ENCODE measurements at regions not wholly inside any gene's neighbourhood (a gene's known extent, or its start where the extent isn't known, plus 50 kb on each side); places are given as distances from the start of the nearest gene placed in this dataset.
"Not testable (repeated sequence)": the region's sequence is repeated elsewhere in the genome, so short reads cannot be mapped to it uniquely, and the experiment has no call there.

- Mint-ChIP-seq H3K9me3 (no peaks in the 10 kb centered on the region), H3K4me3 (peak overlapping the region; percentile 67), H3K36me3 (ENCODE audit: insufficient read depth) (peaks cover 2% of the 10 kb centered on the region), H3K27ac (ENCODE audit: low read depth) (peak overlapping the region; percentile 81), H3K27me3 (no peaks in the 10 kb centered on the region), H3K4me1 (peaks cover 12% of the 10 kb centered on the region)
- DNase-seq (ENCODE audit: low spot score in 2 of 2) (no peak), ATAC-seq (replicated peaks; ENCODE audit: extremely low read depth, poor library complexity, severe bottlenecking) (no peak)
These were observed 199.9 kb upstream of the CDKN2B start for GRCh38 chr9:22208846-22209585.

GRCh38 chr9:22210262-22210661 is 201.2 kb upstream of the CDKN2B start:
- Mint-ChIP-seq H3K27ac (ENCODE audit: low read depth) (no peak overlapping the region), H3K27me3 (no peaks in the 10 kb centered on the region), H3K36me3 (ENCODE audit: insufficient read depth) (peaks cover 2% of the 10 kb centered on the region), H3K4me3 (no peak overlapping the region), H3K9me3 (no peaks in the 10 kb centered on the region), H3K4me1 (peaks cover 12% of the 10 kb centered on the region)
- DNase-seq (ENCODE audit: low spot score in 2 of 2): no peak
- ATAC-seq (replicated peaks; ENCODE audit: extremely low read depth, poor library complexity, severe bottlenecking): no peak

- ATAC-seq (replicated peaks; ENCODE audit: extremely low read depth, poor library complexity, severe bottlenecking) (no peak), DNase-seq (ENCODE audit: low spot score in 2 of 2) (no peak)
- Mint-ChIP-seq H3K4me3 (no peak overlapping the region), H3K36me3 (ENCODE audit: insufficient read depth) (peaks cover 2% of the 10 kb centered on the region), H3K4me1 (peaks cover 12% of the 10 kb centered on the region), H3K9me3 (no peaks in the 10 kb centered on the region), H3K27ac (ENCODE audit: low read depth) (no peak overlapping the region), H3K27me3 (no peaks in the 10 kb centered on the region)
These were observed 201.8 kb upstream of the CDKN2B start for GRCh38 chr9:22210936-22211335.

- H3K27me3 Mint-ChIP-seq: no peaks in the 10 kb centered on the region
- peaks cover 12% of the 10 kb centered on the region for H3K4me1 Mint-ChIP-seq
- no peak overlapping the region for H3K4me3 Mint-ChIP-seq
- DNase-seq (ENCODE audit: low spot score in 2 of 2): no peak
- H3K27ac Mint-ChIP-seq (ENCODE audit: low read depth): no peak overlapping the region
- no peaks in the 10 kb centered on the region for H3K9me3 Mint-ChIP-seq
- ATAC-seq (replicated peaks; ENCODE audit: extremely low read depth, poor library complexity, severe bottlenecking): no peak
- H3K36me3 Mint-ChIP-seq (ENCODE audit: insufficient read depth): peaks cover 2% of the 10 kb centered on the region
These were observed 202.7 kb upstream of the CDKN2B start for GRCh38 chr9:22211588-22212360.

- DNase-seq (ENCODE audit: low spot score in 2 of 2): no peak
- no peaks in the 10 kb centered on the region for H3K9me3 Mint-ChIP-seq
These were observed 204.9 kb upstream of the CDKN2B start for GRCh38 chr9:22214021-22214420.

GRCh38 chr9:22214497-22215031 is 205.5 kb upstream of the CDKN2B start:
- no peak for ATAC-seq (replicated peaks; ENCODE audit: extremely low read depth, poor library complexity, severe bottlenecking)
- Mint-ChIP-seq H3K36me3 (ENCODE audit: insufficient read depth) (no peaks in the 10 kb centered on the region), H3K27me3 (no peaks in the 10 kb centered on the region), H3K9me3 (no peaks in the 10 kb centered on the region), H3K4me1 (no peaks in the 10 kb centered on the region), H3K4me3 (no peak overlapping the region), H3K27ac (ENCODE audit: low read depth) (no peak overlapping the region)
- no peak for DNase-seq (ENCODE audit: low spot score in 2 of 2)

More at GRCh38 chr9:22214021-22214420, 204.9 kb upstream of the CDKN2B start:
- Mint-ChIP-seq H3K4me3 (no peak overlapping the region), H3K27me3 (no peaks in the 10 kb centered on the region), H3K36me3 (ENCODE audit: insufficient read depth) (no peaks in the 10 kb centered on the region), H3K4me1 (peaks cover 5% of the 10 kb centered on the region), H3K27ac (ENCODE audit: low read depth) (no peak overlapping the region)
- no peak for ATAC-seq (replicated peaks; ENCODE audit: extremely low read depth, poor library complexity, severe bottlenecking)

GRCh38 chr9:22215521-22215920 is 206.4 kb upstream of the CDKN2B start:
- Mint-ChIP-seq H3K36me3 (ENCODE audit: insufficient read depth) (no peaks in the 10 kb centered on the region), H3K27me3 (no peaks in the 10 kb centered on the region), H3K9me3 (no peaks in the 10 kb centered on the region), H3K27ac (ENCODE audit: low read depth) (no peak overlapping the region), H3K4me3 (no peak overlapping the region), H3K4me1 (no peaks in the 10 kb centered on the region)
- ATAC-seq (replicated peaks; ENCODE audit: extremely low read depth, poor library complexity, severe bottlenecking) (no peak), DNase-seq (ENCODE audit: low spot score in 2 of 2) (no peak)

GRCh38 chr9:22216730-22217172 is 207.6 kb upstream of the CDKN2B start:
- Mint-ChIP-seq H3K4me1 (no peaks in the 10 kb centered on the region), H3K4me3 (no peak overlapping the region), H3K27me3 (no peaks in the 10 kb centered on the region), H3K27ac (ENCODE audit: low read depth) (no peak overlapping the region), H3K36me3 (ENCODE audit: insufficient read depth) (no peaks in the 10 kb centered on the region), H3K9me3 (no peaks in the 10 kb centered on the region)
- DNase-seq (ENCODE audit: low spot score in 2 of 2) (no peak), ATAC-seq (replicated peaks; ENCODE audit: extremely low read depth, poor library complexity, severe bottlenecking) (no peak)

GRCh38 chr9:22217254-22217653 is 208.1 kb upstream of the CDKN2B start:
- H3K4me1 Mint-ChIP-seq: no peaks in the 10 kb centered on the region
- no peak for DNase-seq (ENCODE audit: low spot score in 2 of 2)
- H3K4me3 Mint-ChIP-seq: no peak overlapping the region
- no peaks in the 10 kb centered on the region for H3K27me3 Mint-ChIP-seq
- ATAC-seq (replicated peaks; ENCODE audit: extremely low read depth, poor library complexity, severe bottlenecking): no peak
- no peaks in the 10 kb centered on the region for H3K36me3 Mint-ChIP-seq (ENCODE audit: insufficient read depth)
- H3K9me3 Mint-ChIP-seq: no peaks in the 10 kb centered on the region
- H3K27ac Mint-ChIP-seq (ENCODE audit: low read depth): no peak overlapping the region

- not testable (repeated sequence) for H3K27me3 Mint-ChIP-seq; H3K9me3 Mint-ChIP-seq; H3K4me1 Mint-ChIP-seq; H3K27ac Mint-ChIP-seq (ENCODE audit: low read depth); H3K4me3 Mint-ChIP-seq; DNase-seq (ENCODE audit: low spot score in 2 of 2); H3K36me3 Mint-ChIP-seq (ENCODE audit: insufficient read depth); ATAC-seq (replicated peaks; ENCODE audit: extremely low read depth, poor library complexity, severe bottlenecking)
These were observed 216.8 kb upstream of the CDKN2B start for GRCh38 chr9:22225856-22226255.

GRCh38 chr9:22227986-22228385 is 218.6 kb upstream of the DMRTA1 start:
- Mint-ChIP-seq H3K27ac (ENCODE audit: low read depth) (no peak overlapping the region), H3K4me1 (no peaks in the 10 kb centered on the region), H3K36me3 (ENCODE audit: insufficient read depth) (no peaks in the 10 kb centered on the region), H3K27me3 (peaks cover 27% of the 10 kb centered on the region), H3K4me3 (no peak overlapping the region), H3K9me3 (no peaks in the 10 kb centered on the region)
- no peak for ATAC-seq (replicated peaks; ENCODE audit: extremely low read depth, poor library complexity, severe bottlenecking)
- DNase-seq (ENCODE audit: low spot score in 2 of 2): no peak

- DNase-seq (ENCODE audit: low spot score in 2 of 2) (no peak), ATAC-seq (replicated peaks; ENCODE audit: extremely low read depth, poor library complexity, severe bottlenecking) (no peak)
- H3K4me1 Mint-ChIP-seq: no peaks in the 10 kb centered on the region
- H3K27ac Mint-ChIP-seq (ENCODE audit: low read depth): no peak overlapping the region
- H3K4me3 Mint-ChIP-seq: no peak overlapping the region
- H3K36me3 Mint-ChIP-seq (ENCODE audit: insufficient read depth): no peaks in the 10 kb centered on the region
- H3K27me3 Mint-ChIP-seq: peaks cover 30% of the 10 kb centered on the region
- no peaks in the 10 kb centered on the region for H3K9me3 Mint-ChIP-seq
These were observed 218.1 kb upstream of the DMRTA1 start for GRCh38 chr9:22228542-22228941.

GRCh38 chr9:22229069-22229468 is 217.6 kb upstream of the DMRTA1 start:
- Mint-ChIP-seq H3K27me3 (peaks cover 30% of the 10 kb centered on the region), H3K27ac (ENCODE audit: low read depth) (no peak overlapping the region), H3K4me3 (no peak overlapping the region), H3K4me1 (no peaks in the 10 kb centered on the region), H3K9me3 (no peaks in the 10 kb centered on the region), H3K36me3 (ENCODE audit: insufficient read depth) (no peaks in the 10 kb centered on the region)
- ATAC-seq (replicated peaks; ENCODE audit: extremely low read depth, poor library complexity, severe bottlenecking) (no peak), DNase-seq (ENCODE audit: low spot score in 2 of 2) (no peak)

All from central memory CD8-positive, alpha-beta T cell (primary cell).